K562 (cell line): ENCODE measurements at regions not wholly inside any gene's neighbourhood (a gene's known extent, or its start where the extent isn't known, plus 50 kb on each side); places are given as distances from the start of the nearest gene placed in this dataset.

Experiments
- ATAC-seq: fragments of 200-7000 bp; cut with Tn5 transposase; 3 replicates; pipeline ENCODE4 v1.9.1; 2020; ENCODE audit warnings: moderate library complexity
- BruUV-seq: library from RNA; stranded (reverse); fragments of 400-500 nt; replicated peaks from 2 replicates; lab custom pipeline; 2021; lab: Mats Ljungman, UMichigan
- CTCF ChIA-PET: fragments of 300-600 bp; formaldehyde crosslinking; extraction: SDS; loops from one replicate; lab custom pipeline; 2021; ENCODE audit warnings: low intra/inter-chr PET ratio; lab: Yijun Ruan, JAX
- POLR2A ChIA-PET: fragments of 300-600, 350-650 bp; sonication (Branson Sonifier 250); formaldehyde crosslinking; extraction: SDS; loops from one replicate; lab custom pipeline; 2021; ENCODE audit warnings: antibody characterized with exemption, inconsistent platforms; lab: Yijun Ruan, JAX
- DNase-seq, 4 experiments: peaks; one replicate each; pipeline versions ENCODE4 v3.0.0 to v3.0.0-alpha.2; 2011 to 2018; ENCODE audit warnings: low spot score in 3 of 4, mixed read lengths in 3 of 4; ENCODE audit errors: extremely low read depth in 1 of 4
- FAIRE-seq: peaks from 2 replicates; lab custom pipeline; 2011; peaks lifted over from hg19 to GRCh38; lab: Jason Lieb, UNC
- H2AFZ ChIP-seq: 2 replicates; pipeline ENCODE4 v1.6.0; 2011; ENCODE audit warnings: low read depth, low read length, control low read depth, inconsistent platforms
- H3K27ac ChIP-seq: fragments of 200-600 bp; 3 replicates; pipeline ENCODE4 v1.8.0; 2011; ENCODE audit warnings: low read depth, mild to moderate bottlenecking, control low read depth, inconsistent platforms, low read length, moderate library complexity, mixed read lengths; ENCODE audit errors: extremely low read depth
- H3K27me3 ChIP-seq, 2 experiments: fragments of 300-600 bp in 1 of 2; 2 replicates in 1 of 2; 3 replicates in 1 of 2; pipeline versions ENCODE4 v1.6.0 to v1.8.0; 2011; ENCODE audit warnings: inconsistent platforms in 2 of 2, low read length in 2 of 2, mild to moderate bottlenecking in 1 of 2, mixed read lengths in 1 of 2, moderate library complexity in 1 of 2; ENCODE audit not compliant: control insufficient read depth in 2 of 2, insufficient read depth in 2 of 2
- H3K36me3 ChIP-seq: fragments of 300-600 bp; 3 replicates; pipeline ENCODE4 v1.8.0; 2011; ENCODE audit warnings: mild to moderate bottlenecking, low read length, inconsistent platforms; ENCODE audit not compliant: control insufficient read depth, insufficient read depth
- H3K4me1 ChIP-seq, 2 experiments: fragments of 200-600 bp in 1 of 2; replicated peaks in 1 of 2; 2 replicates in 1 of 2; 3 replicates in 1 of 2; pipeline versions ENCODE4 v1.5.1 to v1.8.0; 2011; ENCODE audit warnings: inconsistent platforms in 2 of 2, low read length in 2 of 2, mild to moderate bottlenecking in 1 of 2, mixed read lengths in 1 of 2, moderate library complexity in 1 of 2; ENCODE audit not compliant: control insufficient read depth in 2 of 2, insufficient read depth in 2 of 2
- H3K4me2 ChIP-seq: 2 replicates; pipeline ENCODE4 v1.6.1; 2011; ENCODE audit warnings: low read length, control low read depth, inconsistent platforms, mixed read lengths; ENCODE audit not compliant: insufficient read depth
- H3K4me3 ChIP-seq: fragments of 200-600 bp; sonication (generic), shearing (Covaris generic); 2 replicates; pipeline ENCODE4 v1.5.1; 2016; ENCODE audit warnings: control low read depth, inconsistent platforms
- H3K79me2 ChIP-seq: fragments of 200-600 bp; 3 replicates; pipeline ENCODE4 v1.8.0; 2011; ENCODE audit warnings: low read length, inconsistent platforms; ENCODE audit not compliant: control insufficient read depth, insufficient read depth
- H3K9ac ChIP-seq, 2 experiments: 2 replicates each; pipeline versions ENCODE4 v1.6.0 to v1.6.1; 2011; ENCODE audit warnings: low read depth in 2 of 2, low read length in 2 of 2, control low read depth in 1 of 2, inconsistent platforms in 1 of 2, mild to moderate bottlenecking in 1 of 2, mixed read lengths in 1 of 2; ENCODE audit not compliant: insufficient read depth in 1 of 2
- H3K9me1 ChIP-seq: one replicate; pipeline ENCODE4 v1.6.0; 2011; ENCODE audit warnings: inconsistent platforms, mild to moderate bottlenecking, low read length, moderate library complexity; ENCODE audit not compliant: control insufficient read depth, insufficient read depth
- H3K9me3 ChIP-seq: replicated peaks from 2 replicates; pipeline ENCODE4 v1.5.1; 2011; ENCODE audit warnings: low read depth, low read length, inconsistent platforms; ENCODE audit not compliant: control insufficient read depth, insufficient read depth
- H4K20me1 ChIP-seq: replicated peaks from 2 replicates; pipeline ENCODE4 v1.6.1; 2011; ENCODE audit warnings: low read length, inconsistent platforms, mixed read lengths; ENCODE audit not compliant: control insufficient read depth, insufficient read depth
- GTF2A2 ChIP-seq: IDR thresholded peaks from 2 replicates; pipeline ENCODE4 v1.6.1; 2016; ENCODE audit warnings: mild to moderate bottlenecking, missing genetic modification characterization, missing compliant biosample characterization
- U2AF1 ChIP-seq: fragments of 200-400 bp; formaldehyde crosslinking; optimal IDR thresholded peaks from 2 replicates; pipeline ENCODE3; 2017; ENCODE audit warnings: mild to moderate bottlenecking, low read depth, low read length, moderate library complexity
- WHSC1 ChIP-seq: IDR thresholded peaks from one replicate; pipeline ENCODE4 v1.6.1; 2012; ENCODE audit warnings: low read length, control low read depth, inconsistent platforms
- ZNF184 ChIP-seq: sonication (generic); formaldehyde crosslinking; IDR thresholded peaks from 2 replicates; pipeline ENCODE4 v1.5.0; 2020; ENCODE audit warnings: missing genetic modification reagents
- ZNF41 ChIP-seq: fragments of 250-450 bp; sonication (Bioruptor Pico); conservative IDR thresholded peaks from 2 replicates; pipeline ENCODE4 v1.4.0; 2020; ENCODE audit warnings: mild to moderate bottlenecking
- ZNF561 ChIP-seq: fragments of 450-650 bp; formaldehyde crosslinking; conservative IDR thresholded peaks from 2 replicates; pipeline ENCODE4 v1.4.0; 2020; ENCODE audit warnings: mild to moderate bottlenecking, moderate library complexity
- WGBS: fragments of 100-300 bp; shearing (Covaris generic); methylation state at CpG from one replicate; pipeline ENCODE4 v1.1.6; 2016; ENCODE audit warnings: low coverage, mixed read lengths; ENCODE audit not compliant: insufficient coverage; ENCODE audit errors: missing lambda C conversion rate; 5-methylcytosine and 5-hydroxymethylcytosine counted together
- in situ Hi-C: fragments of 300-500 bp; cut with MboI; formaldehyde crosslinking; loops from 4 replicates; pipeline ENCODE4 v1.15.0; 2018; ENCODE audit warnings: inconsistent platforms, mixed read lengths
- intact Hi-C: fragments of 100-400 bp; cut with micrococcal nuclease; formaldehyde crosslinking; loops from 2 replicates; pipeline ENCODE4 v1.14.2; 2022
- TF ChIP-seq, protein P1 (sequence below), 2 experiments: fragments of 450-650 bp; conservative IDR thresholded peaks; 2 replicates each; pipeline ENCODE4 v1.6.1; 2017; ENCODE audit warnings: mild to moderate bottlenecking in 2 of 2, moderate library complexity in 2 of 2

DNA sequence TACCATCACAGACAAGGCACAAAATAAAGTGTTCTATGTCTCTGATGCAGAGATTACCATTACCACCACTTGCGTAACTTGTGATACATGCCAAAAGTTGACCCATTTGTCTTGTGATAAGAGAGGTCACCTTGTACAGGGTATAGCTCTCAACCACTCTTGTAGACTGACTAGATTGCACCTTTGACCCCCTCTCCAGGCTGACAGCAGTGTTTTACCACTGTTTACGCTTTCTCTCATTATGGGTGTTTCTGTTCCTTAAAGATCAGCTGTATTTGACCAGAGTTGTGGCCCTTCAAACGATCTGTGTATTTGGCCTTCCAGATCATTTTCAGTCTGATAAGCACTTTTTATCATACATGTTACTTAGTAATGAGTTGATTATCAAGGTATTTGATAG is 215.7 kb upstream of the HNMT start:
- FAIRE-seq = no peak
- Histone ChIP-seq H3K9ac (no peak overlapping the region), H4K20me1 (no peaks in the 10 kb centered on the region), H3K27me3 (no peaks in the 10 kb centered on the region), H3K79me2 (no peaks in the 10 kb centered on the region), H3K4me3 (no peak overlapping the region), H3K27ac (no peak overlapping the region), H3K4me1 (no peaks in the 10 kb centered on the region), H2AFZ (no peak overlapping the region), H3K4me2 (no peak overlapping the region), H3K9me1 (no peaks in the 10 kb centered on the region), H3K36me3 (no peaks in the 10 kb centered on the region), H3K9me3 (no peaks in the 10 kb centered on the region; the same call in 1 of the 2 replicates)
- intact Hi-C loops = no loop called here
- no peak for ATAC-seq
- in situ Hi-C loops = no loop called here
- DNase-seq = no peak
- 0% methylated on average over 3 of the region's 3 CpGs for WGBS
- TF ChIP-seq ZNF184 (CRISPR knock-in tag) (no peak), GTF2A2 (tag) (no peak), WHSC1 (no peak), ZNF41 (CRISPR knock-in tag) (no peak), U2AF1 (no peak), ZNF561 (CRISPR knock-in tag) (no peak)
- TF ChIP-seq, protein P1, sequence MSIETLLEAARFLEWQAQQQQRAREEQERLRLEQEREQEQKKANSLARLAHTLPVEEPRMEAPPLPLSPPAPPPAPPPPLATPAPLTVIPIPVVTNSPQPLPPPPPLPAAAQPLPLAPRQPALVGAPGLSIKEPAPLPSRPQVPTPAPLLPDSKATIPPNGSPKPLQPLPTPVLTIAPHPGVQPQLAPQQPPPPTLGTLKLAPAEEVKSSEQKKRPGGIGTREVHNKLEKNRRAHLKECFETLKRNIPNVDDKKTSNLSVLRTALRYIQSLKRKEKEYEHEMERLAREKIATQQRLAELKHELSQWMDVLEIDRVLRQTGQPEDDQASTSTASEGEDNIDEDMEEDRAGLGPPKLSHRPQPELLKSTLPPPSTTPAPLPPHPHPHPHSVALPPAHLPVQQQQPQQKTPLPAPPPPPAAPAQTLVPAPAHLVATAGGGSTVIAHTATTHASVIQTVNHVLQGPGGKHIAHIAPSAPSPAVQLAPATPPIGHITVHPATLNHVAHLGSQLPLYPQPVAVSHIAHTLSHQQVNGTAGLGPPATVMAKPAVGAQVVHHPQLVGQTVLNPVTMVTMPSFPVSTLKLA (conservative IDR thresholded peaks at IDR 0.05) = no peak
- ChIA-PET CTCF (no interaction called here), POLR2A (no interaction called here)
- no TSS peak for BruUV-seq
